ENCODE measurements at regions not wholly inside any gene's neighbourhood (a gene's known extent, or its start where the extent isn't known, plus 50 kb on each side); places are given as distances from the start of the nearest gene placed in this dataset.

GRCh38 chr21:20802201-20802600, 196.0 kb upstream of the NCAM2 start:
- no peak for DNase-seq (ENCODE audit: low read depth)
- no peak overlapping the region for H3K4me3 ChIP-seq (ENCODE audit: control insufficient read depth, low read depth, low read length)
- TF ChIP-seq, protein P1, sequence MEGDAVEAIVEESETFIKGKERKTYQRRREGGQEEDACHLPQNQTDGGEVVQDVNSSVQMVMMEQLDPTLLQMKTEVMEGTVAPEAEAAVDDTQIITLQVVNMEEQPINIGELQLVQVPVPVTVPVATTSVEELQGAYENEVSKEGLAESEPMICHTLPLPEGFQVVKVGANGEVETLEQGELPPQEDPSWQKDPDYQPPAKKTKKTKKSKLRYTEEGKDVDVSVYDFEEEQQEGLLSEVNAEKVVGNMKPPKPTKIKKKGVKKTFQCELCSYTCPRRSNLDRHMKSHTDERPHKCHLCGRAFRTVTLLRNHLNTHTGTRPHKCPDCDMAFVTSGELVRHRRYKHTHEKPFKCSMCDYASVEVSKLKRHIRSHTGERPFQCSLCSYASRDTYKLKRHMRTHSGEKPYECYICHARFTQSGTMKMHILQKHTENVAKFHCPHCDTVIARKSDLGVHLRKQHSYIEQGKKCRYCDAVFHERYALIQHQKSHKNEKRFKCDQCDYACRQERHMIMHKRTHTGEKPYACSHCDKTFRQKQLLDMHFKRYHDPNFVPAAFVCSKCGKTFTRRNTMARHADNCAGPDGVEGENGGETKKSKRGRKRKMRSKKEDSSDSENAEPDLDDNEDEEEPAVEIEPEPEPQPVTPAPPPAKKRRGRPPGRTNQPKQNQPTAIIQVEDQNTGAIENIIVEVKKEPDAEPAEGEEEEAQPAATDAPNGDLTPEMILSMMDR (IDR thresholded peaks at IDR 0.05; ENCODE audit: control insufficient read depth, insufficient read depth, low read depth, low read length, missing control alignments) = no peak

DNA sequence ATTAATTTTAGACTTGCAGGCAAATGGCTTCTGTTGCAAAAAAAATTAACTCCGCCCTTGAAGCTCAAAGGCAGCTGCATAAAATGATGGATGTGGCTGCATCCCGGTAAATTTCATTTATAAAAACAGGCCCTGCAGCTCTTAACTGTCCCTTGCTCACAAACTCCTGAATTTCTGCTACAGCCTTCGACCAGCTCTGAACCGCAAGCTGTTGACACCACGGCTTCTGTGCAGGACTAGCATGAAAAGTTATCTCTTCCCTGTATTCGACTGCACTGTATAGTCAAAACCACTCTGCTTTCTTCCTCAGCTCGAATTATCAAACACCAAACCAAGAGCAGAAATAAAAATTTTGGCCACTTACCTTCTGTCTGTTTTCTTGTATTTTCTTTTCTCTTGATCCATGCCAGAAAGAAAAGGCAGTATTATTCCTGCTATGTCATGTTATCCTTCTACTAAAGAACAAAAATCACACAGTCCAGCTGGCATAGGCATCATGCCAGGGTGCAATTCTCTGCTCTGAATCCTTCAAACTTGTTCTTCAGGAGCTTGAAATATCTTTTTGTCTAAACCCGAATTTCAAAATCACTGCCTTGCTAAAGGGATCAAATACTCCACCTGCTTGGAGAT, 195.5 kb upstream of the NCAM2 start:
- no peak overlapping the region for H3K4me3 ChIP-seq (ENCODE audit: control insufficient read depth, low read depth, low read length)
- TF ChIP-seq, protein P1 (IDR thresholded peaks at IDR 0.05; ENCODE audit: control insufficient read depth, insufficient read depth, low read depth, low read length, missing control alignments) = no peak
- DNase-seq (ENCODE audit: low read depth) = no peak

GRCh38 chr21:20811702-20812101, 186.5 kb upstream of the NCAM2 start:
- no peak for DNase-seq (ENCODE audit: low read depth)
- TF ChIP-seq, protein P1 (IDR thresholded peaks at IDR 0.05; ENCODE audit: control insufficient read depth, insufficient read depth, low read depth, low read length, missing control alignments) = no peak
- no peak overlapping the region for H3K4me3 ChIP-seq (ENCODE audit: control insufficient read depth, low read depth, low read length)

DNA sequence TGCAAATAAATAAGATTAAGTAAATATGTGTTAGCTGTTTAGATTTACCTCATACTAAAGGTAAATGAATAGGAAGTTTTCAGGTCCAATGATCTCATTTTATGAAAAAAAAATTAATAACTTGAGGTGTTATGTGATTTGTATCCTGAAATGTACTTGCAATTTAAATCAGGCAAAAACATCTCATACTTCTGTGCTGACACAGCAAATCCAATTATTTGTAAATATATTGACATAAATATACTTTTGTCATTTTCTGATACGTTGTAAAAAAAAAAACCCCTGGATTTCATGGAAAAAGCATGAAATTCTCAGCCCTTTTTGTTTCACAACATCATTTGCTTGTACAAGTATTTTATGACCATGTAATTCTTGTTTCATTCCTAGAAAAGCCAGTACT, 184.1 kb upstream of the NCAM2 start:
- H3K4me3 ChIP-seq (ENCODE audit: control insufficient read depth, low read depth, low read length) = no peak overlapping the region
- TF ChIP-seq, protein P1 (IDR thresholded peaks at IDR 0.05; ENCODE audit: control insufficient read depth, insufficient read depth, low read depth, low read length, missing control alignments) = no peak
- DNase-seq (ENCODE audit: low read depth) = no peak

- TF ChIP-seq, protein P1 (IDR thresholded peaks at IDR 0.05; ENCODE audit: control insufficient read depth, insufficient read depth, low read depth, low read length, missing control alignments) = no peak
- H3K4me3 ChIP-seq (ENCODE audit: control insufficient read depth, low read depth, low read length) = no peak overlapping the region
- DNase-seq (ENCODE audit: low read depth) = no peak
Observed at GRCh38 chr21:20822666-20823065, 175.5 kb upstream of the NCAM2 start.

GRCh38 chr21:20852866-20853265, 145.3 kb upstream of the NCAM2 start:
- H3K4me3 ChIP-seq (ENCODE audit: control insufficient read depth, low read depth, low read length) = no peak overlapping the region
- TF ChIP-seq, protein P1 (IDR thresholded peaks at IDR 0.05; ENCODE audit: control insufficient read depth, insufficient read depth, low read depth, low read length, missing control alignments) = no peak
- no peak for DNase-seq (ENCODE audit: low read depth)
